T-cell (primary cell): ENCODE measurements at regions not wholly inside any gene's neighbourhood (a gene's known extent, or its start where the extent isn't known, plus 50 kb on each side); places are given as distances from the start of the nearest gene placed in this dataset.

Source experiments
- ATAC-seq, 4 experiments: fragments of 200-7000 bp in 3 of 4; fragments of 150-1000 bp in 1 of 4; cut with Tn5 transposase; replicated peaks in 1 of 4; 1 replicate in 3 of 4; 2 replicates in 1 of 4; pipeline ENCODE4 v1.10.0; 2021; ENCODE audit warnings: moderate library complexity in 3 of 4, mild to moderate bottlenecking in 2 of 4, moderate number of reproducible peaks in 1 of 4
- CTCF ChIA-PET, 2 donors: fragments of 300-600 bp; sonication (Branson Sonifier 250); formaldehyde crosslinking; loops; one replicate each; lab custom pipeline; 2022; ENCODE audit warnings: antibody characterized with exemption in 2 of 2; lab: Charles Lee
- POLR2A ChIA-PET, 2 donors: fragments of 300-600 bp; sonication (Branson Sonifier 250); formaldehyde crosslinking; loops; one replicate each; lab custom pipeline; 2022; ENCODE audit warnings: antibody characterized with exemption in 2 of 2; lab: Charles Lee
- DNase-seq, 35 experiments: peaks; one replicate each; pipeline versions ENCODE4 v3.0.0 to v3.0.0-alpha.2; 2013 to 2023
- H3K27ac ChIP-seq: one replicate; pipeline ENCODE4 v1.5.1; 2013; ENCODE audit warnings: low read length
- H3K27me3 ChIP-seq, 2 experiments: replicated peaks in 1 of 2; 1 replicate in 1 of 2; 2 replicates in 1 of 2; pipeline versions ENCODE4 v1.6.1 to v1.7.0; 2013; ENCODE audit warnings: low read length in 1 of 2, mixed read lengths in 1 of 2; ENCODE audit not compliant: control insufficient read depth in 2 of 2, insufficient read depth in 2 of 2; ENCODE audit errors: extremely low read depth in 1 of 2
- H3K36me3 ChIP-seq, 2 donors: 1 replicate in 1 of 2; 2 replicates in 1 of 2; pipeline versions ENCODE4 v1.6.1 to v1.7.0; 2013; ENCODE audit warnings: low read length in 1 of 2; ENCODE audit not compliant: control insufficient read depth in 2 of 2, insufficient read depth in 1 of 2; ENCODE audit errors: extremely low read depth in 1 of 2
- H3K4me1 ChIP-seq, 2 experiments: 1 replicate in 1 of 2; 2 replicates in 1 of 2; pipeline versions ENCODE4 v1.6.1 to v1.7.0; 2013; ENCODE audit warnings: low read length in 2 of 2, mixed read lengths in 1 of 2; ENCODE audit not compliant: insufficient read depth in 2 of 2, control insufficient read depth in 1 of 2; ENCODE audit errors: extremely low read depth in 1 of 2
- H3K4me3 ChIP-seq, 2 donors: 1 replicate in 1 of 2; 2 replicates in 1 of 2; pipeline versions ENCODE4 v1.5.1 to v1.7.0; 2013; ENCODE audit warnings: mild to moderate bottlenecking in 2 of 2, low read length in 1 of 2, moderate library complexity in 1 of 2; ENCODE audit not compliant: control insufficient read depth in 1 of 2; ENCODE audit errors: extremely low read depth in 1 of 2
- H3K9me3 ChIP-seq: 2 replicates; pipeline ENCODE4 v1.7.0; 2013
- H3K27ac Mint-ChIP-seq, 2 donors: one replicate each; pipeline ENCODE4 v1.8.0; 2020 to 2021; ENCODE audit warnings: mild to moderate bottlenecking in 2 of 2, mixed read lengths in 2 of 2
- H3K27me3 Mint-ChIP-seq, 2 donors: one replicate each; pipeline ENCODE4 v1.8.0; 2021 to 2022; ENCODE audit warnings: mixed read lengths in 2 of 2
- H3K36me3 Mint-ChIP-seq: one replicate; pipeline ENCODE4 v1.8.0; 2021; ENCODE audit warnings: mixed read lengths
- H3K4me1 Mint-ChIP-seq, 3 donors: one replicate each; pipeline ENCODE4 v1.8.0; 2020 to 2022; ENCODE audit warnings: mixed read lengths in 3 of 3, mild to moderate bottlenecking in 1 of 3
- H3K4me3 Mint-ChIP-seq, 3 donors: one replicate each; pipeline ENCODE4 v1.8.0; 2020 to 2022; ENCODE audit warnings: mild to moderate bottlenecking in 3 of 3, mixed read lengths in 3 of 3, moderate library complexity in 3 of 3
- H3K9me3 Mint-ChIP-seq, 3 donors: one replicate each; pipeline ENCODE4 v1.8.0; 2020 to 2022; ENCODE audit warnings: mixed read lengths in 3 of 3
- WGBS: methylation state at CpG from one replicate; pipeline ENCODE4 v1.1.5; 2013; ENCODE audit warnings: missing lambda C conversion rate; ENCODE audit not compliant: insufficient coverage; 5-methylcytosine and 5-hydroxymethylcytosine counted together

DNA sequence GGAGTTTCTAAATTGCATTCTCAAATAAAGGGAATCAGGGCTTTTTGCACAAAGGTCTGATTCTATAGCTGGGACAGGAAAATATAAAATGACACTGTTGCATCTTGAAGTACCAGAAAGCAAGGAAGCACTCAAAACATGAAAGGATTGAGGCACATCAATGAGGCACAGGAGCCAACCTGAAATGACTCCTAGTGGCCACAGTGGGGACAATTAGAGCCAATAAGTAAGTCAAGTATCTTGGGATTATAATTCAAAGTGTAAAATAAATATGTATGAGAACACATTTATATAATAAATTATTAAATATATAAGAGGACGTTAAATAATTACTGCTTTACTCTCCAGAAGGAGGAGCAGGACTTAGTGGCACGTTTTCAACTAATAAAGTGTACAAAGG is 1259.5 kb upstream of the CDH2 start:
- Mint-ChIP-seq H3K4me3 (no peak overlapping the region), H3K27me3 (no peaks in the 10 kb centered on the region), H3K9me3 (peaks cover 19 to 33% (median 31%) of the 10 kb centered on the region in 3 donors), H3K36me3 (no peaks in the 10 kb centered on the region), H3K27ac (no peak overlapping the region), H3K4me1 (no peaks in the 10 kb centered on the region)
- ChIA-PET CTCF (no interaction called here), POLR2A (no interaction called here)
- H3K36me3 ChIP-seq = no peaks in the 10 kb centered on the region
- no peaks in the 10 kb centered on the region for H3K27me3 ChIP-seq
- no peak for ATAC-seq
- H3K4me3 ChIP-seq = no peak overlapping the region
- no peak for DNase-seq
- WGBS = no CpG with 5 or more reads among the region's 2 CpGs
- H3K27ac ChIP-seq = no peak overlapping the region
- H3K9me3 ChIP-seq = no peaks in the 10 kb centered on the region
- no peaks in the 10 kb centered on the region for H3K4me1 ChIP-seq

DNA sequence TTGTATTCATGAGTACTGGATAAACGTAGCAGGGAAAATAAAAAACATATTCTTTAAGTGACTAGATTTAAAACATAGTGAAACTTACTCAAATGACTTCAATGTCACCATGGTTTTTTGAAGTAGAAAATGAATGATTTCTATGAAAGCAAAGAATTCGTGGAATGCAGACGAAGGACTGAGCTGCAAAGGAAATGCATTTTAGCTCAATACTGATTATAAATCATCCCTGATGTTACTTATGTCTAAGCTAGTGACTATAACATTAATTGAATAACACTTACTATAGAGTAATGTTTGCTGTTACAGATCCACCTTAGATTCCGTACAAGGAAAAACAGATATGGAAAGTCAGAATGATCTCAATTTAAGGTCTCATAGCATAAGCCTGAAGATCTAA is 1257.7 kb upstream of the CDH2 start:
- H3K27me3 ChIP-seq = no peaks in the 10 kb centered on the region
- no peaks in the 10 kb centered on the region for H3K4me1 ChIP-seq
- H3K9me3 ChIP-seq = no peaks in the 10 kb centered on the region
- ATAC-seq (no peak), DNase-seq (no peak)
- H3K27ac Mint-ChIP-seq = no peak overlapping the region
- POLR2A ChIA-PET = no interaction called here
- no peak overlapping the region for H3K27ac ChIP-seq
- CTCF ChIA-PET = no interaction called here
- no peaks in the 10 kb centered on the region for H3K36me3 ChIP-seq
- WGBS = no CpG with 5 or more reads among the region's 4 CpGs
- no peaks in the 10 kb centered on the region for H3K36me3 Mint-ChIP-seq
- no peak overlapping the region for H3K4me3 ChIP-seq
- no peaks in the 10 kb centered on the region for H3K4me1 Mint-ChIP-seq
- H3K27me3 Mint-ChIP-seq = no peaks in the 10 kb centered on the region
- H3K4me3 Mint-ChIP-seq = no peak overlapping the region
- H3K9me3 Mint-ChIP-seq = peaks cover 15 to 31% (median 30%) of the 10 kb centered on the region in 3 donors

DNA sequence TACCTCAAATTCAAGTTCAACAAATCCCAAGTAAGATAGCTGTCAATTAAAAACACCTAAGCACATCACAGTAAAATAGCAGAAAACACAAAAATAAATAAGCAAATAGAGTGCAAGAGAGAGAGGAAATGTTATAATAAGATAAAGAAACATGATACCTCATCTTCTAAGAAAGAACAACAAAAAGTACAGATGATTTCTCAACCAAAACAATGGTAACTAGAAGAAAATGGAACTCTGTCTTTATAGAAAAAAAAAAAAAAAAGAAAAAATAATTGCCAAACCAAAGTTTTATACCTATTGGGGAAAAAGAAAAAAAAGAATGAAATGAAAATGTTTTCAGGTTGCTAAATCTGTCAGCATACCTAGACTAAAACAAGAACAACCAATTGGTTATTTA is 1253.5 kb upstream of the CDH2 start:
- H3K4me1 Mint-ChIP-seq = no peaks in the 10 kb centered on the region
- Histone ChIP-seq H3K4me1 (no peaks in the 10 kb centered on the region), H3K4me3 (no peak overlapping the region), H3K27ac (no peak overlapping the region), H3K27me3 (no peaks in the 10 kb centered on the region), H3K9me3 (peaks cover 5% of the 10 kb centered on the region), H3K36me3 (no peaks in the 10 kb centered on the region)
- no peaks in the 10 kb centered on the region for H3K36me3 Mint-ChIP-seq
- H3K9me3 Mint-ChIP-seq = peaks cover 9 to 23% (median 22%) of the 10 kb centered on the region in 3 donors
- H3K27me3 Mint-ChIP-seq = no peaks in the 10 kb centered on the region
- ATAC-seq (no peak), DNase-seq (no peak)
- ChIA-PET CTCF (no interaction called here), POLR2A (no interaction called here)
- H3K27ac Mint-ChIP-seq = no peak overlapping the region
- no peak overlapping the region for H3K4me3 Mint-ChIP-seq

DNA sequence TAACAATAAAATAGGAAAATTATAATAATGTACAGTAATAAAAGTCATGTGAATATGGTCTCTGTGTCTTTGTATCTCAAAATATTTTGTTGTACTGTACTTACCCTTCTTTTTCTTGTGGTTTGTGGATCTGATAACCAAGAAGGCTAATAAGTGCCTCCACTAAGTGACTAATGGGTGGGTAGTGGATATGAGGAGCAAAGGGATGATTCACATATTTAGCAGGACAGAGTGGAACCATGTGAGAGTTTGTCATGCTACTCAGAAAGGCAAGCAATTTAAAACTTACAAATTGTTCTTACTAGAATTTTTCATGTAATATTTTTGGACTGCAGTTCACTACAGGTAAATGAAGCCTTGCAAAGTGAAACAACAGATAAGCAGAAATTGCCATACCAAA is 1241.2 kb upstream of the CDH2 start:
- Mint-ChIP-seq H3K27ac (no peak overlapping the region), H3K27me3 (no peaks in the 10 kb centered on the region), H3K36me3 (no peaks in the 10 kb centered on the region), H3K9me3 (peaks cover 17 to 37% (median 25%) of the 10 kb centered on the region in 3 donors), H3K4me3 (no peak overlapping the region), H3K4me1 (no peaks in the 10 kb centered on the region)
- no peak for DNase-seq
- Histone ChIP-seq H3K4me1 (no peaks in the 10 kb centered on the region), H3K27me3 (no peaks in the 10 kb centered on the region), H3K4me3 (no peak overlapping the region), H3K27ac (no peak overlapping the region), H3K36me3 (no peaks in the 10 kb centered on the region), H3K9me3 (peaks cover 7% of the 10 kb centered on the region)
- ChIA-PET CTCF (no interaction called here), POLR2A (no interaction called here)
- ATAC-seq = no peak

DNA sequence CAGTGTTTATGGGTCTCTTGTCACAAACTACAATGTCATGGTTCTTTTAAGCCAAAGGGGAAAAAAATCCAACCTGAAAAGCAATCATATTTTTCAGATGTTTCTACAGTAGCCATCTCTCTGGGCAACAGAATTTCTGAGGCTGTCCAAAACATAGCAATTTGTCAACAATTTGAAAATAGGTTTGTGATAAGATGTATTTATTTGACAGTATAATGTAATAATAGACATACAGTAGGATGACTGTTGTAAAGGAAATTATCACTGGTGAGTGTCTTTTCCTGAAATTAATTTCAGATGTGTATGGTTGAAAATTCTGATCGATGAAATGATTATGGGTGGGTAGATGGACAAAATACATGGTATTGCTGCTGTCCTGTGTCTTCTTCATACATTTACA is 1230.1 kb upstream of the CDH2 start:
- Histone ChIP-seq H3K36me3 (no peaks in the 10 kb centered on the region), H3K4me1 (no peaks in the 10 kb centered on the region), H3K9me3 (peaks cover 3% of the 10 kb centered on the region), H3K27ac (no peak overlapping the region), H3K4me3 (no peak overlapping the region), H3K27me3 (no peaks in the 10 kb centered on the region)
- H3K27me3 Mint-ChIP-seq = no peaks in the 10 kb centered on the region
- no peak overlapping the region for H3K27ac Mint-ChIP-seq
- DNase-seq (no peak), ATAC-seq (no peak)
- no peak overlapping the region for H3K4me3 Mint-ChIP-seq
- H3K4me1 Mint-ChIP-seq = no peaks in the 10 kb centered on the region
- ChIA-PET POLR2A (no interaction called here), CTCF (no interaction called here)
- no peaks in the 10 kb centered on the region for H3K36me3 Mint-ChIP-seq
- WGBS = no CpG with 5 or more reads among the region's 1 CpG
- peaks cover 0 to 18% (median 16%) of the 10 kb centered on the region in 3 donors for H3K9me3 Mint-ChIP-seq

DNA sequence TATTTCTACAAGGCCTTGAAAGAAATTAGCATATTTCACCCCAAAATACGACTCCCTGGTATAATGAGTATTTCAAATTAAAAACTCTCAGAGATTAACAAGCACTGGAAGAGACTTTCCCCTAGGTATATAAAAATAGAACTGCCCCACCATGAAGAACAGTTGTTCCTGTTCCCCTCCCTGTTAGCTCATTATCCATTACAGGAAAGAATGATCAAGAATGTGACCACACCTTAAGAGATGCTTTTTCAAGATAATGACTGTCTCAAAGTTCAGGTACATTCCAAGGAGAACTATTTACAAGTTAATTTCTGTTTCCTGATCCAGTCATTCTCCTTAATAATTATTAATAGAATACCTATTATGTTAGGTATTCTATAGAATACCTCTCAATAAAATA is 1220.6 kb upstream of the CDH2 start:
- H3K27ac Mint-ChIP-seq = no peak overlapping the region
- WGBS = no CpG with 5 or more reads among the region's 1 CpG
- CTCF ChIA-PET = no interaction called here
- H3K4me1 ChIP-seq = no peaks in the 10 kb centered on the region
- H3K9me3 Mint-ChIP-seq = peaks cover 21 to 35% (median 26%) of the 10 kb centered on the region in 3 donors
- H3K27me3 ChIP-seq = no peaks in the 10 kb centered on the region
- ATAC-seq (no peak), DNase-seq (no peak)
- no peak overlapping the region for H3K4me3 ChIP-seq
- no peaks in the 10 kb centered on the region for H3K27me3 Mint-ChIP-seq
- H3K36me3 ChIP-seq = no peaks in the 10 kb centered on the region
- H3K27ac ChIP-seq = no peak overlapping the region
- POLR2A ChIA-PET = interaction anchor here in 1 of 2 donors (0.5 kb wide), 1 partner anchor 1268 kb away, joined by 4 read pairs; no protein-coding TSS in a partner anchor
- no peaks in the 10 kb centered on the region for H3K4me1 Mint-ChIP-seq
- H3K9me3 ChIP-seq = no peaks in the 10 kb centered on the region
- no peak overlapping the region for H3K4me3 Mint-ChIP-seq
- no peaks in the 10 kb centered on the region for H3K36me3 Mint-ChIP-seq
